ENCODE measurements at regions not wholly inside any gene's neighbourhood (a gene's known extent, or its start where the extent isn't known, plus 50 kb on each side); places are given as distances from the start of the nearest gene placed in this dataset.

GRCh38 chr11:70880416-70880815 is 372.0 kb downstream of the SHANK2 start:
- H3K4me1 ChIP-seq (ENCODE audit: insufficient read depth), result no peaks in the 10 kb centered on the region
- no peak overlapping the region for H2AFZ ChIP-seq
- ATAC-seq (no peak), DNase-seq (ENCODE audit: low spot score) (no peak)
- no peak overlapping the region for H3K27ac ChIP-seq (ENCODE audit: low read depth)
- H3K27me3 ChIP-seq (ENCODE audit: insufficient read depth), result no peaks in the 10 kb centered on the region
- peaks cover 29% of the 10 kb centered on the region for H3K4me1 Mint-ChIP-seq
- no peaks in the 10 kb centered on the region for H3K36me3 ChIP-seq (ENCODE audit: insufficient read depth)
- H3K27me3 Mint-ChIP-seq (ENCODE audit: insufficient read depth, low read depth, poor library complexity), result peaks cover 10% of the 10 kb centered on the region
- no peaks in the 10 kb centered on the region for H3F3A ChIP-seq (replicated peaks; ENCODE audit: low read depth)
- H3K4me3 ChIP-seq, result no peak overlapping the region
- no peak for TF ChIP-seq STAT1 (IDR thresholded peaks at IDR 0.05; ENCODE audit: unreplicated experiment)
- TF ChIP-seq EZH2phosphoT487 (IDR thresholded peaks at IDR 0.05; ENCODE audit: unreplicated experiment), result no peak
- no peak for TF ChIP-seq CTCF (conservative IDR thresholded peaks at IDR 0.05; ENCODE audit: low read depth in 2 of 2)
- TF ChIP-seq EZH2 (IDR thresholded peaks at IDR 0.05; ENCODE audit: low read depth, unreplicated experiment), result no peak
- no peak for TF ChIP-seq ZNF462 (CRISPR knock-in tag; IDR thresholded peaks at IDR 0.05)
- no peak for TF ChIP-seq ETS1 (IDR thresholded peaks at IDR 0.05)
- TF ChIP-seq REST (IDR thresholded peaks at IDR 0.05; ENCODE audit: unreplicated experiment), result no peak
- TF ChIP-seq ZNF331 (CRISPR knock-in tag; IDR thresholded peaks at IDR 0.05; ENCODE audit: low read depth), result no peak
- TF ChIP-seq NANOG (IDR thresholded peaks at IDR 0.05; ENCODE audit: borderline replicate concordance), result no peak
- no peak for TF ChIP-seq JUNB (IDR thresholded peaks at IDR 0.05; ENCODE audit: unreplicated experiment)
- no peaks in the 10 kb centered on the region; the same call in 1 of the 2 replicates for H4K20me1 ChIP-seq (replicated peaks; ENCODE audit: insufficient read depth)
- H3K4me2 ChIP-seq, result no peak overlapping the region
- no peaks in the 10 kb centered on the region for H3K79me2 ChIP-seq (replicated peaks; ENCODE audit: insufficient read depth)
- H3K9me2 ChIP-seq (ENCODE audit: insufficient read depth), result no peaks in the 10 kb centered on the region; the same call in 1 of the 2 replicates
- H3K36me3 Mint-ChIP-seq (ENCODE audit: low read depth), result no peaks in the 10 kb centered on the region; the same call in 2 of the 3 replicates
- no peaks in the 10 kb centered on the region for H3K9me3 Mint-ChIP-seq
- no peak overlapping the region for H3K27ac Mint-ChIP-seq
- no peak overlapping the region for H3K4me3 Mint-ChIP-seq

Measured in GM23338 (cell line).